GM18867 (cell line): ENCODE measurements at regions not wholly inside any gene's neighbourhood (a gene's known extent, or its start where the extent isn't known, plus 50 kb on each side); places are given as distances from the start of the nearest gene placed in this dataset.
"Not testable (repeated sequence)": the region's sequence is repeated elsewhere in the genome, so short reads cannot be mapped to it uniquely, and the experiment has no call there.

Experiments used
- ATAC-seq: cut with Tn5 transposase; IDR thresholded peaks from one replicate; pipeline ENCODE4 v1.9.1; 2021; ENCODE audit warnings: mild to moderate bottlenecking, moderate library complexity; ENCODE audit not compliant: unreplicated experiment

- ATAC-seq, result no peak
These were observed 205.4 kb upstream of the PTPRD start for GRCh38 chr9:10818206-10818605.

- no peak for ATAC-seq
These were observed 223.1 kb upstream of the PTPRD start for GRCh38 chr9:10835791-10836463.

GRCh38 chr9:10843151-10843550 lies 230.3 kb upstream of the PTPRD start:
- ATAC-seq, result no peak

- ATAC-seq, result no peak
These were observed 243.0 kb upstream of the PTPRD start for GRCh38 chr9:10855847-10856246.

GRCh38 chr9:10858817-10859216 lies 246.0 kb upstream of the PTPRD start:
- ATAC-seq, result no peak

GRCh38 chr9:10863476-10863875 lies 250.7 kb upstream of the PTPRD start:
- ATAC-seq, result no peak

- no peak for ATAC-seq
These were observed 254.4 kb upstream of the PTPRD start for GRCh38 chr9:10867194-10867593.

GRCh38 chr9:10869687-10870086 lies 256.9 kb upstream of the PTPRD start:
- no peak for ATAC-seq

GRCh38 chr9:10873999-10874398 lies 261.2 kb upstream of the PTPRD start:
- no peak for ATAC-seq

- ATAC-seq, result no peak
These were observed 262.9 kb upstream of the PTPRD start for GRCh38 chr9:10875752-10876151.

- no peak for ATAC-seq
These were observed 263.5 kb upstream of the PTPRD start for GRCh38 chr9:10876333-10876732.

GRCh38 chr9:10890266-10890665 lies 277.5 kb upstream of the PTPRD start:
- ATAC-seq, result not testable (repeated sequence)

- no peak for ATAC-seq
These were observed 286.7 kb upstream of the PTPRD start for GRCh38 chr9:10899509-10899908.

- ATAC-seq, result no peak
These were observed 291.2 kb upstream of the PTPRD start for GRCh38 chr9:10903969-10904368.

- ATAC-seq, result no peak
These were observed 298.0 kb upstream of the PTPRD start for GRCh38 chr9:10910779-10911178.

GRCh38 chr9:10911373-10911772 lies 298.6 kb upstream of the PTPRD start:
- ATAC-seq, result no peak

- ATAC-seq, result no peak
These were observed 304.2 kb upstream of the PTPRD start for GRCh38 chr9:10917001-10917400.

- ATAC-seq, result no peak
These were observed 308.9 kb upstream of the PTPRD start for GRCh38 chr9:10921671-10922070.

GRCh38 chr9:10925896-10926295 lies 313.1 kb upstream of the PTPRD start:
- ATAC-seq, result no peak

GRCh38 chr9:10928372-10928771 lies 315.6 kb upstream of the PTPRD start:
- ATAC-seq, result no peak

- ATAC-seq, result no peak
These were observed 317.3 kb upstream of the PTPRD start for GRCh38 chr9:10930081-10930480.

GRCh38 chr9:10946676-10947410 lies 334.0 kb upstream of the PTPRD start:
- no peak for ATAC-seq

GRCh38 chr9:10957878-10958277 lies 345.1 kb upstream of the PTPRD start:
- ATAC-seq, result no peak
